B cell (primary cell): ENCODE measurements at regions not wholly inside any gene's neighbourhood (a gene's known extent, or its start where the extent isn't known, plus 50 kb on each side); places are given as distances from the start of the nearest gene placed in this dataset.

Experiments
- ATAC-seq: fragments of 200-7000 bp; cut with Tn5 transposase; one replicate; pipeline ENCODE4 v1.10.0; 2021; ENCODE audit warnings: low read depth, mild to moderate bottlenecking, moderate number of reproducible peaks, moderate library complexity
- CTCF ChIA-PET: fragments of 350-600 bp; sonication (Branson Sonifier 250); formaldehyde crosslinking; loops from one replicate; lab custom pipeline; 2021; ENCODE audit warnings: antibody characterized with exemption, inconsistent platforms; lab: Charles Lee
- POLR2A ChIA-PET: fragments of 350-600 bp; sonication (Branson Sonifier 250); formaldehyde crosslinking; loops from one replicate; lab custom pipeline; 2021; ENCODE audit warnings: antibody characterized with exemption; lab: Charles Lee
- DNase-seq: peaks from one replicate; pipeline ENCODE4 v3.0.0; 2013
- H2AFZ ChIP-seq: 2 replicates; pipeline ENCODE4 v1.6.1; 2012; ENCODE audit warnings: mild to moderate bottlenecking, low read depth, low read length; ENCODE audit not compliant: insufficient read depth, poor library complexity, severe bottlenecking
- H3K27ac ChIP-seq, 2 donors: 1 replicate in 1 of 2; 2 replicates in 1 of 2; pipeline ENCODE4 v1.5.1; 2012 to 2013; ENCODE audit warnings: low read length in 2 of 2, mild to moderate bottlenecking in 2 of 2, moderate library complexity in 1 of 2
- H3K27me3 ChIP-seq, 4 experiments: fragments of 200-600 bp in 1 of 4; sonication (generic) in 1 of 4; replicated peaks in 1 of 4; 1 replicate in 2 of 4; 2 replicates in 2 of 4; pipeline versions ENCODE4 v1.6.1 to v1.7.0; 2013 to 2016; ENCODE audit warnings: low read length in 3 of 4, mild to moderate bottlenecking in 2 of 4, mixed read lengths in 1 of 4, moderate library complexity in 1 of 4; ENCODE audit not compliant: insufficient read depth in 4 of 4, control insufficient read depth in 3 of 4; ENCODE audit errors: control extremely low read depth in 1 of 4
- H3K36me3 ChIP-seq, 2 experiments: replicated peaks in 1 of 2; 1 replicate in 1 of 2; 2 replicates in 1 of 2; pipeline versions ENCODE4 v1.6.1 to v1.7.1; 2013; ENCODE audit warnings: low read length in 1 of 2; ENCODE audit not compliant: insufficient read depth in 2 of 2, control insufficient read depth in 1 of 2; ENCODE audit errors: control extremely low read depth in 1 of 2, extremely low read depth in 1 of 2
- H3K4me1 ChIP-seq, 2 donors: fragments of 200-600 bp in 1 of 2; sonication (generic) in 1 of 2; 1 replicate in 1 of 2; 2 replicates in 1 of 2; pipeline versions ENCODE4 v1.5.1 to v1.6.1; 2013 to 2017; ENCODE audit warnings: low read length in 2 of 2; ENCODE audit not compliant: control insufficient read depth in 2 of 2, insufficient read depth in 2 of 2
- H3K4me2 ChIP-seq: replicated peaks from 2 replicates; pipeline ENCODE3; 2012; ENCODE audit warnings: mild to moderate bottlenecking, low read depth, low read length; ENCODE audit not compliant: poor library complexity, severe bottlenecking
- H3K4me3 ChIP-seq, 5 experiments: fragments of 200-600 bp in 1 of 5; sonication (generic) in 1 of 5; 1 replicate in 3 of 5; 2 replicates in 2 of 5; pipeline versions ENCODE4 v1.5.1 to v1.7.0; 2011 to 2016; ENCODE audit warnings: low read length in 4 of 5, mild to moderate bottlenecking in 4 of 5, low read depth in 2 of 5, control low read depth in 1 of 5, moderate library complexity in 1 of 5; ENCODE audit not compliant: insufficient read depth in 1 of 5; ENCODE audit errors: control extremely low read depth in 1 of 5, extremely low read depth in 1 of 5
- H3K79me2 ChIP-seq: fragments of 200-600 bp; sonication (generic); one replicate; pipeline ENCODE4 v1.6.0; 2016; ENCODE audit warnings: low read length; ENCODE audit not compliant: control insufficient read depth, insufficient read depth
- H3K9ac ChIP-seq: fragments of 200-600 bp; sonication (generic); 2 replicates; pipeline ENCODE4 v1.6.1; 2017; ENCODE audit warnings: mild to moderate bottlenecking, low read length, moderate library complexity
- H3K9me3 ChIP-seq, 3 donors: one replicate each; pipeline versions ENCODE4 v1.6.1 to v1.7.1; 2013; ENCODE audit warnings: low read length in 2 of 3; ENCODE audit not compliant: control insufficient read depth in 2 of 3, insufficient read depth in 1 of 3; ENCODE audit errors: control extremely low read depth in 1 of 3
- H4K20me1 ChIP-seq: 2 replicates; pipeline ENCODE4 v1.6.0; 2012; ENCODE audit warnings: mild to moderate bottlenecking, low read length; ENCODE audit not compliant: insufficient read depth, control insufficient read depth, poor library complexity, severe bottlenecking
- H3K27ac Mint-ChIP-seq: one replicate; pipeline ENCODE4 v1.8.0; 2021; ENCODE audit warnings: mixed read lengths
- H3K27me3 Mint-ChIP-seq: one replicate; pipeline ENCODE4 v1.8.0; 2021; ENCODE audit warnings: mixed read lengths
- H3K4me1 Mint-ChIP-seq: one replicate; pipeline ENCODE4 v1.8.0; 2021; ENCODE audit warnings: mixed read lengths
- H3K4me3 Mint-ChIP-seq: one replicate; pipeline ENCODE4 v1.8.0; 2021; ENCODE audit warnings: mixed read lengths
- H3K9me3 Mint-ChIP-seq: one replicate; pipeline ENCODE4 v1.8.0; 2022; ENCODE audit warnings: mixed read lengths; ENCODE audit not compliant: insufficient read depth
- EZH2 ChIP-seq: IDR thresholded peaks from 2 replicates; pipeline ENCODE4 v1.6.1; 2012; ENCODE audit warnings: borderline replicate concordance, low read depth, mild to moderate bottlenecking, moderate library complexity, low read length; ENCODE audit not compliant: insufficient read depth, poor library complexity, severe bottlenecking
- WGBS: methylation state at CpG from one replicate; pipeline ENCODE4 v1.1.5; 2013; ENCODE audit warnings: missing lambda C conversion rate; ENCODE audit not compliant: insufficient coverage; 5-methylcytosine and 5-hydroxymethylcytosine counted together
- intact Hi-C: fragments of 100-400 bp; cut with micrococcal nuclease; formaldehyde crosslinking; loops from one replicate; pipeline ENCODE4 v1.10.0; 2022
- TF ChIP-seq, protein P1 (sequence below): fragments of 200-600 bp; IDR thresholded peaks from one replicate; pipeline ENCODE4 v1.8.0; 2022; ENCODE audit warnings: antibody characterized with exemption, mild to moderate bottlenecking

DNA sequence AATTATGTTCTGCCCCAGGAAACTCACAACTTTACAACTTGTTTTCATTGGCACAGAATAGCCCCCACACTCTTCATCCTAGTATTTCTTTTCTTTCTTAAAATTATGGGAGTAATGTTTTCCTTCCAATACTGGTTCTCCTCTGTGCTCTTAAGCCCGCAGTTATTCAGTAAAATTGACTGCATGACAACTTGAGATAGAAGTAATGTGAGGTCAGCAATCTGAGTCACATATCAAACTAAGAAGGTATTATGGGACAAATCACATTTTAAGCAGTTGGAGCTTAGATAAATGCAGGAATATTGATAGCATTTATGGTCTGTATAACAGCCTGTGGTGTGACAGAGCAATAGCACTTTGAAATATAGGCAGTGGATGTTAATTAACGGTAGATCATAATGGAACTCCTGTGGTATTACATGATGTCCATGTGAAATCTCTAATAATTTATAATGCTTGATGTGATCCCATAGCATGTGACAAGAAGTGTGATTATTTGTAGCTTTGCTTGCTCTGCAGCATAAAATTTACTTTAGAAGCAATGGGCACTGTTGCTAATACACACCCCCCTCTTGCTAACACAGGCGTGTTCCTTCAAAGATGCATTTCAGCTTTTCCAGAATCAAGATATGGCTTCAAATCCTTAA, 351.4 kb upstream of the CDH20 start:
- intact Hi-C loops: no loop called here
- Histone ChIP-seq H3K9ac (no peak overlapping the region), H3K4me1 (no peaks in the 10 kb centered on the region), H3K27me3 (no peaks in the 10 kb centered on the region), H3K79me2 (no peaks in the 10 kb centered on the region), H4K20me1 (no peaks in the 10 kb centered on the region), H3K36me3 (no peaks in the 10 kb centered on the region), H3K27ac (no peak overlapping the region), H3K9me3 (peaks cover 0 to 3% (median 0%) of the 10 kb centered on the region in 3 donors), H3K4me2 (no peak overlapping the region), H2AFZ (no peak overlapping the region), H3K4me3 (no peak overlapping the region)
- Mint-ChIP-seq H3K27me3 (no peaks in the 10 kb centered on the region), H3K9me3 (peaks cover 2% of the 10 kb centered on the region), H3K4me1 (no peaks in the 10 kb centered on the region), H3K27ac (no peak overlapping the region), H3K4me3 (no peak overlapping the region)
- ChIA-PET POLR2A (no interaction called here), CTCF (no interaction called here)
- DNase-seq (no peak), ATAC-seq (no peak)
- no peak for TF ChIP-seq EZH2
- TF ChIP-seq, protein P1, sequence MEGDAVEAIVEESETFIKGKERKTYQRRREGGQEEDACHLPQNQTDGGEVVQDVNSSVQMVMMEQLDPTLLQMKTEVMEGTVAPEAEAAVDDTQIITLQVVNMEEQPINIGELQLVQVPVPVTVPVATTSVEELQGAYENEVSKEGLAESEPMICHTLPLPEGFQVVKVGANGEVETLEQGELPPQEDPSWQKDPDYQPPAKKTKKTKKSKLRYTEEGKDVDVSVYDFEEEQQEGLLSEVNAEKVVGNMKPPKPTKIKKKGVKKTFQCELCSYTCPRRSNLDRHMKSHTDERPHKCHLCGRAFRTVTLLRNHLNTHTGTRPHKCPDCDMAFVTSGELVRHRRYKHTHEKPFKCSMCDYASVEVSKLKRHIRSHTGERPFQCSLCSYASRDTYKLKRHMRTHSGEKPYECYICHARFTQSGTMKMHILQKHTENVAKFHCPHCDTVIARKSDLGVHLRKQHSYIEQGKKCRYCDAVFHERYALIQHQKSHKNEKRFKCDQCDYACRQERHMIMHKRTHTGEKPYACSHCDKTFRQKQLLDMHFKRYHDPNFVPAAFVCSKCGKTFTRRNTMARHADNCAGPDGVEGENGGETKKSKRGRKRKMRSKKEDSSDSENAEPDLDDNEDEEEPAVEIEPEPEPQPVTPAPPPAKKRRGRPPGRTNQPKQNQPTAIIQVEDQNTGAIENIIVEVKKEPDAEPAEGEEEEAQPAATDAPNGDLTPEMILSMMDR: no peak
- WGBS: no CpG with 5 or more reads among the region's 3 CpGs

DNA sequence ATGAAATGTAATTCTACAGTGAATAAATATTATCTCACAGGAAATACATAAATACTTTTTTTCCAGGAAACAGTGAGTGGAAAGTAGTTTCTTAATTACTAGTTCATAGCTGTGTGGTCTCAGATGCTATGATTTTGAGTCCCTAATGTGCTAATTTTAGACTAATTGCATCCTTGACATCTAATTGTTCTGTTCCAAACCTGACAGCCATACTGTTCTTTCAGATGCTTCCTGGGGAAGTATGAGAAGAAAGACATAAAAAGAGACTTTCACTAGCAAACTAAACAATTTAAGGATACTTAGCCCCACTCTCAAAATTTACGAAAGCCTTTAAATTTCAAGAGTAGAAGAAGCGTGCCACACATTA, 350.9 kb upstream of the CDH20 start:
- Mint-ChIP-seq H3K9me3 (peaks cover 4% of the 10 kb centered on the region), H3K27me3 (no peaks in the 10 kb centered on the region), H3K4me1 (no peaks in the 10 kb centered on the region), H3K27ac (no peak overlapping the region), H3K4me3 (no peak overlapping the region)
- Histone ChIP-seq H3K79me2 (no peaks in the 10 kb centered on the region), H2AFZ (no peak overlapping the region), H3K27me3 (no peaks in the 10 kb centered on the region), H3K9ac (no peak overlapping the region), H3K4me3 (no peak overlapping the region), H3K9me3 (peaks cover 0 to 3% (median 0%) of the 10 kb centered on the region in 3 donors), H4K20me1 (no peaks in the 10 kb centered on the region), H3K4me1 (no peaks in the 10 kb centered on the region), H3K4me2 (no peak overlapping the region), H3K36me3 (no peaks in the 10 kb centered on the region), H3K27ac (no peak overlapping the region)
- no CpG with 5 or more reads among the region's 2 CpGs for WGBS
- ATAC-seq (no peak), DNase-seq (no peak)
- CTCF ChIA-PET: no interaction called here
- intact Hi-C loops: no loop called here
- POLR2A ChIA-PET: no interaction called here
- TF ChIP-seq EZH2: no peak
- TF ChIP-seq, protein P1: no peak
